ENCODE measurements at regions not wholly inside any gene's neighbourhood (a gene's known extent, or its start where the extent isn't known, plus 50 kb on each side); places are given as distances from the start of the nearest gene placed in this dataset.

GRCh38 chr12:59887178-59887577, 291.3 kb downstream of the SLC16A7 start (continued):
- TF ChIP-seq ARID4B (CRISPR knock-in tag; IDR thresholded peaks at IDR 0.05; ENCODE audit: borderline replicate concordance) (no peak), AFF4 (CRISPR knock-in tag; IDR thresholded peaks at IDR 0.05; ENCODE audit: borderline replicate concordance) (no peak), CBFB (CRISPR knock-in tag; IDR thresholded peaks at IDR 0.05; ENCODE audit: low read depth) (no peak), NR3C1 (CRISPR knock-in tag; conservative IDR thresholded peaks at IDR 0.05; ENCODE audit: low read depth) (no peak)

- no peak overlapping the region for H3K27ac Mint-ChIP-seq
- no peak for DNase-seq (ENCODE audit: low spot score)
- H3K4me3 Mint-ChIP-seq: no peak overlapping the region
- ChIA-PET POLR2A (no interaction called here), CTCF (no interaction called here)
- no peak for TF ChIP-seq FOXP1 (CRISPR knock-in tag; IDR thresholded peaks at IDR 0.05; ENCODE audit: borderline replicate concordance)
- TF ChIP-seq ZNF512 (CRISPR knock-in tag; IDR thresholded peaks at IDR 0.05; ENCODE audit: borderline replicate concordance): no peak
- no peak for TF ChIP-seq ZNF232 (CRISPR knock-in tag; IDR thresholded peaks at IDR 0.05)
- TF ChIP-seq ERG (CRISPR knock-in tag; IDR thresholded peaks at IDR 0.05): no peak
- no peak for TF ChIP-seq GRHL2 (CRISPR knock-in tag; IDR thresholded peaks at IDR 0.05; ENCODE audit: insufficient replicate concordance, severe bottlenecking)
- peaks cover 9% of the 10 kb centered on the region for H3K4me1 Mint-ChIP-seq
- H3K27me3 Mint-ChIP-seq (ENCODE audit: low read depth): no peaks in the 10 kb centered on the region
- H3K9me3 Mint-ChIP-seq: no peaks in the 10 kb centered on the region
- ATAC-seq: no peak
- H3K36me3 Mint-ChIP-seq: no peaks in the 10 kb centered on the region
Measured at GRCh38 chr12:59890896-59891579, 295.2 kb downstream of the SLC16A7 start.

- Mint-ChIP-seq H3K36me3 (no peaks in the 10 kb centered on the region), H3K9me3 (no peaks in the 10 kb centered on the region), H3K27ac (no peak overlapping the region), H3K4me1 (peaks cover 25% of the 10 kb centered on the region), H3K27me3 (ENCODE audit: low read depth) (no peaks in the 10 kb centered on the region), H3K4me3 (no peak overlapping the region)
- ChIA-PET CTCF (no interaction called here), POLR2A (no interaction called here)
- DNase-seq (ENCODE audit: low spot score) (no peak), ATAC-seq (no peak)
- TF ChIP-seq RELA (CRISPR knock-in tag; IDR thresholded peaks at IDR 0.05; ENCODE audit: borderline replicate concordance) (no peak), ZNF425 (CRISPR knock-in tag; conservative IDR thresholded peaks at IDR 0.05) (no peak), OVOL2 (CRISPR knock-in tag; IDR thresholded peaks at IDR 0.05; ENCODE audit: borderline replicate concordance) (no peak), ZNF396 (CRISPR knock-in tag; IDR thresholded peaks at IDR 0.05; ENCODE audit: borderline replicate concordance) (no peak), E2F4 (CRISPR knock-in tag; IDR thresholded peaks at IDR 0.05; ENCODE audit: borderline replicate concordance, low read depth) (no peak), NFATC4 (CRISPR knock-in tag; IDR thresholded peaks at IDR 0.05) (no peak), ESRRA (CRISPR knock-in tag; IDR thresholded peaks at IDR 0.05; ENCODE audit: borderline replicate concordance) (no peak), NR3C1 (CRISPR knock-in tag; conservative IDR thresholded peaks at IDR 0.05; ENCODE audit: low read depth) (no peak), CREB1 (CRISPR knock-in tag; IDR thresholded peaks at IDR 0.05) (no peak)
Measured at GRCh38 chr12:59895166-59895775, 299.4 kb downstream of the SLC16A7 start.
